Non-pigmented ciliary epithelial cell (primary cell): ENCODE measurements at regions not wholly inside any gene's neighbourhood (a gene's known extent, or its start where the extent isn't known, plus 50 kb on each side); places are given as distances from the start of the nearest gene placed in this dataset.
A peak's percentile ranks its signal among the peaks of the same experiment; 100 is the strongest.

ENCODE experiments used
- DNase-seq: peaks from one replicate; pipeline ENCODE4 v3.0.0-alpha.2; 2010; ENCODE audit warnings: low read depth

- no peak for DNase-seq
These were observed 722.7 kb downstream of the XPNPEP1 start for GRCh38 chr10:109200646-109201045.

- no peak for DNase-seq
These were observed 731.5 kb downstream of the XPNPEP1 start for GRCh38 chr10:109191823-109192222.

DNA sequence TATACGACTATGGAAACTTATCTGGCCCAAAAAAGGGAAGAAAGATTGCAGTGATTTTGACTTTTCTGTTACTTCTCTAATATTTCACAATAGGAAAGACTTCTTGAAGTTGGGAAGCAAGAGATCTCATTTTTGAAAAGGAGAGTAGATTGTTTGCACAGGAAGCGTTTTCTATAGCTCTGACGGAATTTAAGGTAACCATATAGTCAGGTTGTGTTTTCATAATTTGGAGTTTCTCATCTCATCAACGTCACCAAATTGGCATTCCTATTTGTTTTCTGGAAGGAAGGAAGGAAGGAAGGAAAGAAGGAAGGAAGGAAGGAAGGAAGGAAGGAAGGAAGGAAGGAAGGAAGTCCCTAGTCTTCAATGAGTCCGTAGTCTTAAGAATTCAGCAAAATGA, 732.0 kb downstream of the XPNPEP1 start:
- no peak for DNase-seq

DNA sequence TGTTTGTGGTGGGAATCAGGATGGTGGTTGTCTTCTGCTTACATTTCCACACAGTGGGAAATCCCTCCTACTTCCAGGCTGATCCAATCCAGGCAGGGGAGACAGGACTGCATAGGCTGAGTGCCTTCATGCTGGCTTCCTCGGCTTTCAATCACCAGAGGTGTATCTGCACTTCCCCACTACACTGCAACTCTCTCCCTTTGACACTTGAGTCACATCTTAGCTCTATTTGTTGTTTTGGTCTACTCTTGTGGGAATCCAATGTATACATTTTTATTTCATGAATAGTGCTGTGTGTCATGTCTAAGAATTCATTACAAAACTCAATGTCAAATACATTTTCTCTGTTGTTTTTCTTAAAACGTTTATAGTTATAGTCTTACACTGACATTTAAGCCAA, 735.6 kb downstream of the XPNPEP1 start:
- DNase-seq: peak; percentile 27

DNA sequence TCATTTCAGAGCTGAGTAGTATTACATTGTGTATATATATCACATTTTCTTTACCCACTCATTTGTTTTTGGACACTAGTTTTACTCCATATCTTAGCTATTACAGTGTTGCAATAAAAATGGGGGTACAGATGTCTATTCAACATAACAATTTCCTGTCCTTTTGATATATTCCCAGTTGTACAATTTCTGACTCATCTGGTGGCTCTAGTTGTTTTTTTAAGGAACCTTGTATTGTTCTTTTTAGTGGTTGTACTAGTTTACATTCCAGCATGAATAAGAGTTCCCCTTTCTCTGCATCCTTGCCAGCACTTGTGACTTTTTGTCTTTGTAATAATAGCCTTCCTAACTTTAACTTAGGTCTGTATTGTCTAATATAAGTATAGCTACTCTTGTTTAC, 739.9 kb downstream of the XPNPEP1 start:
- peak; percentile 30 for DNase-seq

- no peak for DNase-seq
These were observed 744.7 kb downstream of the XPNPEP1 start for GRCh38 chr10:109178591-109178990.

- no peak for DNase-seq
These were observed 748.8 kb downstream of the XPNPEP1 start for GRCh38 chr10:109174526-109174925.

- no peak for DNase-seq
These were observed 749.4 kb downstream of the XPNPEP1 start for GRCh38 chr10:109173937-109174336.

DNA sequence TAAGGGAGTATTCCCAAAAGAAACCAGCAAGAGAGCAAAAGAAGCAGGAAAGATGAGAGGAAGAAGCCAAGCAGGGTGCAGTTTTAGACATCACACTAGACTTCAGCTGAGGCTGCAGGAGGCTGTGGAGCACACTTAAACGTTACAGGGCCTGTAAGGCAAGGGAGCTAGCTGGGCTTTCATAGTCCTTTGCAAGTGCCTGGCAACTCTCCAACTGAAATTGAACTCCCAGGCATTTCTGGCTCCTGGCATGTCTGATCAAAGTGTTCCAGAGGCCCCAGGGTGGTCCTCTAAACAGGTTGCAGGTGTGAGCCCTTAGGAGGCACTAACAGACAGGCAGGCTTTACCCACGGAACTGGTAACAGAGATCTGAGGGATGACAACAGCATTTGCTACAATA, 750.2 kb downstream of the XPNPEP1 start:
- DNase-seq: no peak

- no peak for DNase-seq
These were observed 756.4 kb downstream of the XPNPEP1 start for GRCh38 chr10:109166935-109167334.

- no peak for DNase-seq
These were observed 764.0 kb downstream of the XPNPEP1 start for GRCh38 chr10:109159351-109159750.

- no peak for DNase-seq
These were observed 766.9 kb downstream of the XPNPEP1 start for GRCh38 chr10:109156396-109156795.

GRCh38 chr10:109149666-109150350, 773.5 kb downstream of the XPNPEP1 start:
- DNase-seq: no peak

DNA sequence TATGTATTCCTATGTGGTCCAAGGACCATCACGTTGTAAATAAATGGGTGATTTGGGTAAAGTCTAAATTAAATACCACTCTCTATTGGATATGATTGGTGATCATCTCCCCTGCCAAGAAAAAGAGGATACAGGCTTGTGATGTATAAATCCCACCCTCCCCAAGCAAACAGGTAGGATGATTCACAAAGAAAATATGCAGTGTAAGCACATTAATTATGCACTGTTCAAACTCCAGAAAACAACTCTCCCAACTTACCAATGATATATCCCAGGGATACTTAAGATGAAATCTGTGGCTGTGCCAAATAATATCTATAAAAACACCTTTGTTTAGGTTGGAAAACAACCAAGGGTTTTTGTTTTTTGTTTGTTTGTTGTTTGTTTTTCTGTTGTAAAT, 795.9 kb downstream of the XPNPEP1 start:
- DNase-seq: no peak

DNA sequence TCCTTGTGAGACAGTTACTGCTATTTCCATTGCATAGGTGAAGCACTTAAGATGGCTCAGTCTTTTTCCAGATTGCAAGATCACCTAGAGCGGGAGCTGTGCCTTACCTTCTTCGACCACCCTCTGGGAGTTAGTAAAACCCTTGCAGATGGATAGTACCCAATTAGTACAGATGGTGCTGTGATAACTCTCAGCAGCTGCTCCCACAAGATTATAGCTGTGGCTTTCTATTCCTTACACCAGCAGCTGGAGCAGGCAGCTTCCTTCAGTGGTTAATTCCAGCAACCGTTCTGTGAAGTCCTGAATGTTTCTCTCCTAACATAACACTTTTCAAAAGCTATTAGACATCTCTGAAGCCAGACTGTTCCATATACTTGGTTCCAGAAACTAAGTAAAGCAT, 796.8 kb downstream of the XPNPEP1 start:
- no peak for DNase-seq

GRCh38 chr10:109126016-109126415, 797.3 kb downstream of the XPNPEP1 start:
- no peak for DNase-seq

DNA sequence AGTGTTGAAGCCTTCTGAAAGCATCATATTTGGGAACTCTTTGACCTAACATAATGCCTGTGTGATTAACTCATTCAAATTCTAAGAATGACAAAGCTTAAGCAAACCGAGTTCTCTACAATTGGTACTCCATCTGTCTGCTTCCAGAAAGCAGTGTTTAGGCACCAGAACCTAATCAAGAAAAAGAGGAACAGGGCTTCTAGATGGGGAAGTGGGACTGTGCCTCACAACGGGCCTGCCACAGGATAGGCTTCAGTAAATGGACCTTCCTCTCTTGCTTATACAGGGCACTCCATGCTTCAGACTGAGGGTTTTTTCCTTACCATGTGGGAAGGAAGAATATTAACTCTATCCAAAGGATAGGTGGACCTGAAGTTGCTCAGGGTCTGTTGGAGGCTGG, 808.1 kb downstream of the XPNPEP1 start:
- no peak for DNase-seq

- no peak for DNase-seq
These were observed 808.7 kb downstream of the XPNPEP1 start for GRCh38 chr10:109114579-109114978.

DNA sequence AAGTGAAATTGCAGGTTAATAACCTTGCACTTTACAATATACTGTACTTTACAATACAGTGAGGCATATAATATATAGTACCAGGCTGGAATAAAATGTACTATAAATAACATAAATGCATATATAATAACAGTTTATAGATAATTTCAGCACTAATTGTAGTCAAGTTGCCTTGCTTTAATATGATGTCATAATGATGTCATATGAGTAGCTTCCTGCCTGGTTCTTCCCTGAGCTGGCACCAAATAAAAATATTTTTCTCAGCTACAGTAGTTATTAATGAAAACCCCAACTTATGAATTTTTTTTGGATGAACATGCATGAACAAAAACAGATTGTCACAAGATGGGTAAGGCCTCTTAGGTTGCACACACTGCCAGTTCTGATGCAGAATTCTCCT, 816.7 kb downstream of the XPNPEP1 start:
- no peak for DNase-seq

- DNase-seq: no peak
These were observed 817.6 kb downstream of the XPNPEP1 start for GRCh38 chr10:109105725-109106124.

- DNase-seq: no peak
These were observed 818.5 kb downstream of the XPNPEP1 start for GRCh38 chr10:109104806-109105205.

DNA sequence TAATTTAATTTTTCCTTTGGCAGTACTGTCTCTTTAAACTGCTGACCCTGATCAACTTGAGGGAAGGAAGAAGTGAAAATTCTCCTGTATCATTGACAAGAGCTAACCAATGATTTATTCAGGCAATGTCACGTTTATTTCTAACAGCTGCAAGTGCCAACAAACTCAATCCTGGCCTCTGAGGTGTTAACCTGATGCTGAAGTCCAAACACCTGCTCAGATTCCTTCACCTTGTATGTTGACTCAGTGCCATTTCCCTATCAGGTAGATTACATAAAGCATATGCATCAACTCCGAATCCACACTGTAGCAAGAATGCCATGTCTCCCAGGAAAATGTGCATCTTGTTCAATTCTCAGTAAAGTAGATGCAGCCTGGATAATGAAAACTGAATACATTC, 820.0 kb downstream of the XPNPEP1 start:
- no peak for DNase-seq

DNA sequence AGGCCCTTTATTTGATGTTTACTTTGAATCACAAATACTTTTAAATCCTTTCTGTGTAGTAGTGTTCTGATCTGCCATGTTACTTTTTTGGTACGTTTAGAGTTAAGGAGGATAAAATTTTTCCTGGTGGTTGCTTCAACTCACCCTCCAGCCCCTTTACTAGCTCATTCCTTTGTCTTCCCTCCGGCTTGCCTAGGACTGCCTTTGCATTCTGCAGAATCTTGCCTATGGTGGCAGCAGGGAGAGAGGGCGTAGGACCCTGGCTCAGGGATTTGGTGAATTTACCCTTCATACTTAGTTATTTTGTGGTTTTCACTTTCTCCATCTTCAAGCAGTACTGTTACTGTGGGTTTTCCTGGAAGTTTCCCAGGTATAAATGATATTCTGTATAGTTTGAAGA, 833.5 kb downstream of the XPNPEP1 start:
- DNase-seq: no peak

GRCh38 chr10:109071539-109071938, 851.8 kb downstream of the XPNPEP1 start:
- no peak for DNase-seq

DNA sequence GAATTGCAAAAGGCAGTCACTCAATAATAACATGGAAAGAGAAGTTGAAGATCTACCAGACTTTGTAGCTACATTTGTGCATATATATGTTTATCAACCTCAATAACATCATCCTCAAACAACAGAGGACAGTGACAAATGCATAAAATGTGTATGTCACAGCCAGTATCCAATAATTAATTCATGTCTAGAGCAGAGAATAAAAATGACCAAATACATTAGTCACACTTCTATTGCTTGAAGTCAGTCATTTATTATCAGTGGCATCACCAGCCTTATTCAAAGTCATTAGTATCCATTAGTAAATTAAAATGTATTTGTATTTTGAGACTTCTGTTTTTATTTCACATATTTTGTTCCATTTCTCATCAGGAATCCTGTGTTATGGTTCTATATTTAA, 852.8 kb downstream of the XPNPEP1 start:
- no peak for DNase-seq
